HG03039 (cell line): ENCODE measurements at regions not wholly inside any gene's neighbourhood (a gene's known extent, or its start where the extent isn't known, plus 50 kb on each side); places are given as distances from the start of the nearest gene placed in this dataset.
"Not testable (repeated sequence)": the region's sequence is repeated elsewhere in the genome, so short reads cannot be mapped to it uniquely, and the experiment has no call there.

ENCODE experiments used
- ATAC-seq: cut with Tn5 transposase; IDR thresholded peaks from one replicate; pipeline ENCODE4 v1.9.1; 2021; ENCODE audit warnings: mild to moderate bottlenecking, moderate library complexity; ENCODE audit not compliant: unreplicated experiment

DNA sequence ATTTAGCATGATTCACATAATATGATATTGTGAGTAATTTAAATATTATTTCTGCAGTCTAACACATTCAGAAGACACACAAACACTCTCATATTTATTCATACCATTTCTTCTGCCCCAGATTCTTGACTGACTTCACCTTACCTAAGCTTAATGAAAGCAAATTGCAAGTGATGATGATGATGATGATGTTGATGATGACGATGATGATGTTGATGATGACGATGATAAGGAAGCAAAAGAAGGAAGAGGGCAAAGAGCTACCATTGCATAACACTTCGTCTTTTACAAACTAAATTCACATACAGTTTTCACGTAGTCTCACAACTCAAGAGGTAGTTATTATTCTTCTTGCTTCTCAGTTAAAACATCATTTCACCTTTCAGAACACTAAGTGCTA, 404.7 kb downstream of the NAF1 start:
- ATAC-seq = no peak

DNA sequence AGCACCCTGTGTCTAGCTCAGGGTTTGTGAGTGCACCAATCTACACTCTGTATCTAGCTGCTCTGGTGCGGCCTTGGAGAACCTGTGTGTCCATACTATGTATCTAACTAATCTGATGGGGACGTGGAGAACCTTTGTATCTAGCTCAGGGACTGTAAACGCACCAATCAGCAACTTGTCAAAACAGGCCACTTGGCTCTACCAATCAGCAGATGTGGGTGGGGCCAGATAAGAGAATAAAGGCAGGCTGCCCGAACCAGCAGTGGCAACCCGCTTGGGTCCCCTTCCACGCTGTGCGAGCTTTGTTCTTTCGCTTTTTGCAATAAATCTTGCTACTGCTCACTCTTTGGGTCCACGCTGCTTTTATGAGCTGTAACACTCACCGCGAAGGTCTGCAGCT, 426.5 kb downstream of the NAF1 start:
- ATAC-seq = not testable (repeated sequence)

DNA sequence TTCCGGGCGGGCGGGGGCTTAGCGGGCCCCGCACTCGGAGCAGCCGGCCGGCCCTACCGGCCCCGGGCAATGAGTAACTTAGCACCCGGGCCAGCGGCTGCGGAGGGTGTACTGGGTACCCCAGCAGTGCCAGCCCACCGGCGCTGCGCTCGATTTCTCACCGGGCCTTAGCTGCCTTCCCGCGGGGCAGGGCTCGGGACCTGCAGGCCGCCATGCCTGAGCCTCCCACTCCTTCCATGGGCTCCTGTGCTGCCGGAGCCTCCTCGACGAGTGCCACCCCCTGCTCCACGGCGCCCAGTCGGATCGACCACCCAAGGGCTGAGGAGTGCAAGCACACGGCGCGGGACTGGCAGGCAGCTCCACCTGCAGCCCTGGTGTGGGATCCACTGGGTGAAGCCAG, 427.1 kb downstream of the NAF1 start:
- not testable (repeated sequence) for ATAC-seq

DNA sequence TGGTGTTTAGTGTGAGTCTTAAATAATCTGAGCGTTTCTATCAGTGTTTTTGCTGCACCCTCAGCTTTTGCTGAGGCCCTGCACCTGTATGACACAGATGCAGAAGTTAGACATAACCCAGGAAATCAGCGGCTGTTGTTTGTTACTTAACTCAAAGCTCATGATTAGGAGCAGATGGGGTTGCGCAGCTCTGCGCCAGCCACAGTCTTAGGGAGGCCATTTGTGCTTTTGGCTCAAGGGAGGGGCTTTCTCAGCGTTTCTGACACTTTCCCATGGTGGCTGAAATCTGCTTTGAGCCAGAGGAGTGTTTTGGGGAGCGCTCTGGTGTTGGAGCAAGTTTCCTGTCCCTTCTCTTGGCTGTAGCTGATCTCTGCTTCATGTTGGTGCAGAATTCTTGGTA, 433.8 kb downstream of the NAF1 start:
- no peak for ATAC-seq

DNA sequence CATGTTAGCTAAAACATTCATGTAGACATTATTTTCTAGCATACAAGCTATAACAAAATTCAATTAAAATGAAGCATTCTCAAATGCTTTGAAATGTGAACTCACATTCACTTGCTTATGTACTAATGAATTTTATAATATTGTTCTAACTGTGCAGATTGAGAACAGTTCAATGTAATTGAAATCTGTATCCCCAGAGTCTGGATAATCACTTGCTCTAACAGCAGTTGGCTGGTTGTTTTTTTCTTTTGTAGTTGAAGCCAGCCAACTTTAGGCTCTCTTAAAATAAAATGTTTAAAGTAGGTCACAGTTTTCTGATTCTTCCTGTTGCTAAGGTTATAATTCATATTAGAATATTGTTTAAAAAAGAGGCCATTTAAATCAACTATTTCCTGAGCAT, 438.9 kb downstream of the NAF1 start:
- ATAC-seq = no peak

DNA sequence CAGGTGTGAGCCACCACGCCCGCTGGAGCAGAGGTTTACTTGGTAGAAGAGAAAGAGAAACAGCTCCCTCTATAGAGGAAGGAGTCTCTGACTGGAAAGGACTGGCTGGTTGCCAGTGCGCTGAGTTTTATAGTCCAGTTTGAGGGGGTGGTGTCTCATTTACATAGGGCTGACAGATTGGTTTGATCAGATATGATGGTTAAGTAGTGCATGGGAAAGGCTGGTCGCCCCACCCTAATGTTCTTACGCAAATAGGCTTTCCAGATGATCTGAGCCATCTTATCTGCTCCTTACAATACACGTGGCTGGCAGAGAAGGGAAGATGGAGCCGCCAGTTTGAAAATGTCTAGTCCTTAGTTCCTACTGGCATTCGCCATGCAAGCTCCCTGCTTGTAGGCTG, 439.5 kb downstream of the NAF1 start:
- ATAC-seq = no peak

- ATAC-seq = no peak
These were observed 451.3 kb downstream of the NAF1 start for GRCh38 chr4:162715401-162715800.

- ATAC-seq = no peak
These were observed 458.7 kb downstream of the NAF1 start for GRCh38 chr4:162707962-162708361.

GRCh38 chr4:162706632-162707031, 460.1 kb downstream of the NAF1 start:
- no peak for ATAC-seq

- no peak for ATAC-seq
These were observed 460.6 kb downstream of the NAF1 start for GRCh38 chr4:162706051-162706450.

DNA sequence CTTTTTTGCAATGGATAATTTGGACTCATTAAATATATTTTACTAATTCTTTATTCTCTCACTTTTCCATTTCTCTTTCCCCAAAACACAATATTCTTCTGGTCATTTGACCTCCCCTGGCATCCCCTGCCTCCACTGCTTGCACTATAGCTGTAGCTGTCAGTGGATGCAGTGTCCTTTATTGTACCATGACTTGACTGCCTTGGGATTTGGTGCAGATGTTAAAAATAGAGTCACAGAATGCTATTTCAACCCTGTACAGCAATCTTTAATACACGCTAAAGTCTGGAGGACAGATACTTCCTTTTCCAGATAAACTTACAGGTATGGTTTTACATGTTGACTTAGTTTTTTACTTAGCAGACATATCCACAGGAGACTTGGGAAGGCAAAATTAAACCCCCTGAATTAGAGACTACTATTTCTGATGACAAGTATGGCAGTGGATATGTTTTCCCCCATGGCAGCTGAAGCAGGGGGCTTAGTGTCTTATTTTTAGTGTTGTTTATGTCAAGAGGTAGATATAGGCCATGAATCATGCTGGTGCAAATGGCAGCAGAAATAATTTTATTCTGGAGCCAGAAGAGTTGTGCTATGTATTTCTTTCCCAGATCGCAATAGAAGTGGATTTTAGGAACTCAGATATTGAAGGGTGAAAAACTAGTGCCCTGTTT, 461.4 kb downstream of the NAF1 start:
- ATAC-seq = no peak

DNA sequence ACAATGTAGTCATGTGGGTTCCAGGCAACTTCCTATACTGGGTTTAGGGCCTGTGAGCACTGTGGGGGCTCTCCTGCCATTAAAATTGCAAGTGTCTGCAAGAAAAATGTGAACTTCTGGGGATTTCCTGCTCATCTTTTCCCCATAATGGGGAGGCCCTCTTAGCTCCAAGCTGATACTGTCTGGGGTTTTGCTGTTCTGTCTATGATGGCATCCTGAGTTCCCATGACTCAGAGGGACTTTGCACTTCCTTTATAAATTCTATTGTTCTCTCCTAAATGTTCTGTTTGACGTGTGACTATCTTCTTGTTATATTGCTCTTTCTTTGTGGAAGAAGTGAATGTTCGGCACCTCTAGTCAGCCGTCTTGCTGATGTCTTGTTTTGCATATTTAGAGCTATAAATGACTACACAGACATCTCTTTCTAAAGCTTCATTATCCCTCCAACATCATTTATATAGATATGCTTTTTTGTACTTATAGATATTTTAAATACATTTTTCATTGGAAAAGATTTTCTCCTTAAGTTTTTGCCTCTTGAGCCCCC, 465.8 kb downstream of the NAF1 start:
- peak; percentile 69 for ATAC-seq

- ATAC-seq = peak; percentile 10
These were observed 466.3 kb downstream of the NAF1 start for GRCh38 chr4:162700358-162700757.

GRCh38 chr4:162699629-162700028, 467.1 kb downstream of the NAF1 start:
- ATAC-seq = no peak

DNA sequence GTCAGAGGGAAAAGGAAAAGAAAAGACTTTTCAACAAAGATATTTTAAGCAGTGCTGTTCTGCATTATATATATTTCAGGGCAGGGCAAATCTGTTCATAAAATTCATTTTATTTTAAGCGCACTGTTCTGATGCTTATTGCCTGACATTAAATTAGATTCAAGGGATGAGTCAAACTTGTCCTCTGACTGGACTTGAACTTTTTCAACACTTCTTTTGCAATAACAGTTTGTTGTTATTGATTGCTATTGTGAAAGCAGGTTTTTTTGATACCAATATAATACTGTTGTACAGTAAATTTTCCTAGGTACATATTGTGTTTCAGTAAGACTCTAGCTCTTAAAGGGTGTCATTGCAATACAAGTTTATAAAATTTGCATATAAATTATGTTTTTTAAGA, 481.3 kb downstream of the NAF1 start:
- no peak for ATAC-seq

- ATAC-seq = no peak
These were observed 481.7 kb downstream of the NAF1 start for GRCh38 chr4:162684998-162685397.

- ATAC-seq = no peak
These were observed 482.4 kb downstream of the NAF1 start for GRCh38 chr4:162684371-162684700.

GRCh38 chr4:162683659-162684370, 482.9 kb downstream of the NAF1 start:
- ATAC-seq = no peak

DNA sequence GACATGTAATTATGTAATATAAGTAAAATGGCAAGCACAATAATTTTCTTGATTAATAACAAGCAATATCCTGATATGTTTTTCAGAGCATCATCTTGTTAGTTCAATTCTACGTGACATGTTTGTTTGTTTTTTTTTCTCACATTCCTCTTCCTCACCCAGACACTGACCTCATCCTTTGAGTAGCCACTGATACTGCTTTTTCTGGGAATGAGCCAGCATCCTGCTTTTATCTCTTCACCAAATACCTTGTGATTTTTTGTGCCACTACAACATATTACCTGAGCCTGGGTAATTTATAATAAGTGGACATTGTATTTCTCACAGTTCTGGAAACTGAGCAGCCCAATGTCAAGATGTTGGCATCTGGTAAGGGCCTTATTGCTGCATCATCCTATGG, 484.0 kb downstream of the NAF1 start:
- ATAC-seq = no peak

DNA sequence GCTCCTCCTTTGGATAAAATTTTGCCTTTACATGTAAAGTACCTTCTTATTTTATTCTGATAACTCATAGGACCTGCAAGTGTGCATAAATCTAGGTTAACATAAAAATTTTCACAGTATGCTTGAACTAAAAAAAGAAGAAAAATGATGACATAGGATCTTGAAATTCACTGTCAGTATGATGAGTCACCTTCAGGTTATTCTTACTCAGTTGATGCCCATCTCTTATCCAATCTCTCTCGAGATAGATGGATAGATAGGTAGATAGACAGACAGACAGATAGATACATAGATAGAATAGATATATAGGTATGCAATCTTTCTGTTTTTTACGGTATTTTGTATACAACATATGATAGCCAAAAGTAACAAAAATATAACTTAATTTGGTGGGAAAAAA, 485.5 kb downstream of the NAF1 start:
- no peak for ATAC-seq

DNA sequence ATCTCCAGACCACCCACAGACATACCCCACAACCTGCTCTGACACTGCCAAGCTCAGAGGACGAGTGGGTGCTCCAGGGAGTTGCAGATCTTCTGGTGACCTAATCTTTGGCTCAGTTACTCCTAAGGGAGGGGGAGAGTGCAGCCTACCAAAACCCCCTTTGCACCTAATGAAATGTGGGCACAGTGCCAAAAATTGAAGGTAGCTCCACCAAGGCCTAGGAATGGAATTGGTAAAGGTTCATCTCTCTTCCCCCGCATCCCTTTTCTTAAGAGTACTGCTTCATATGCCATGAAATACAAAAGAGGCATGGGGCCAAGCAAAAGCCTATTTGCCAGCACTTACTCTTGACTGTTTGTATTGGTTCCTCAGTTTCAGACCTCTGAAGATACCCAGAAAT, 491.0 kb downstream of the NAF1 start:
- no peak for ATAC-seq

DNA sequence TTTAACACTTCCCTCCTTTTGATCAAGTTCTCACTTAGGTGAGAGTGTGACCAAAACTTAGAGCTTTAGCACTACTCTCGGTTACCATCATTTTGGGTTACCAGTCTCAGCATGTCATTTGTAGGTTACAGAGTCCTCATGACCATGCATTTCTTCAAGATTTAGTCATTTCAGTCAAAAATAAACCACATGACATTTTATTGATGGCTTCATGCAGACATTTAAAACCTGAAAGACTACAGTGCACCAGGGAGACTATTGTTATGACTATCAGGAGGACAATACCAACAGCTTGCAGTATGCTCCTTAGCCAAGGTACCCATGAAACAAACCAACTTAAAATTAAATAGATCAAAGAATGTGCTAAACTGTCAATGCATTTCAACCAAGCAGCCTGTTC, 498.1 kb upstream of the FSTL5 start:
- no peak for ATAC-seq

- no peak for ATAC-seq
These were observed 495.9 kb upstream of the FSTL5 start for GRCh38 chr4:162659716-162660115.
